CD4-positive, alpha-beta T cell (primary cell): ENCODE measurements at regions not wholly inside any gene's neighbourhood (a gene's known extent, or its start where the extent isn't known, plus 50 kb on each side); places are given as distances from the start of the nearest gene placed in this dataset.

Source experiments
- ATAC-seq: fragments of 200-7000 bp; cut with Tn5 transposase; one replicate; pipeline ENCODE4 v1.10.0; 2022; ENCODE audit warnings: mild to moderate bottlenecking; ENCODE audit not compliant: poor library complexity
- CTCF ChIA-PET: fragments of 350-600 bp; sonication (Branson Sonifier 250); formaldehyde crosslinking; loops from one replicate; lab custom pipeline; 2021; ENCODE audit warnings: antibody characterized with exemption, inconsistent platforms; lab: Charles Lee
- POLR2A ChIA-PET: fragments of 350-600 bp; sonication (Branson Sonifier 250); formaldehyde crosslinking; loops from one replicate; lab custom pipeline; 2021; ENCODE audit warnings: antibody characterized with exemption, inconsistent platforms; lab: Charles Lee
- DNase-seq, 14 experiments: peaks; one replicate each; pipeline ENCODE4 v3.0.0-alpha.2; 2013 to 2020; ENCODE audit warnings: mixed read lengths in 2 of 14
- H3K27ac ChIP-seq, 2 donors: one replicate each; pipeline versions ENCODE4 v1.5.1 to v1.7.0; 2013; ENCODE audit warnings: low read length in 2 of 2, low read depth in 1 of 2, mild to moderate bottlenecking in 1 of 2
- H3K27me3 ChIP-seq, 2 experiments: 1 replicate in 1 of 2; 2 replicates in 1 of 2; pipeline versions ENCODE4 v1.6.1 to v1.7.0; 2013; ENCODE audit warnings: low read length in 2 of 2, control low read depth in 1 of 2, mild to moderate bottlenecking in 1 of 2, moderate library complexity in 1 of 2; ENCODE audit not compliant: insufficient read depth in 2 of 2, control insufficient read depth in 1 of 2
- H3K36me3 ChIP-seq: one replicate; pipeline ENCODE4 v1.6.1; 2013; ENCODE audit warnings: low read length, control low read depth; ENCODE audit not compliant: insufficient read depth
- H3K4me1 ChIP-seq: one replicate; pipeline ENCODE4 v1.6.1; 2013; ENCODE audit warnings: low read length, control low read depth; ENCODE audit not compliant: insufficient read depth
- H3K4me3 ChIP-seq: one replicate; pipeline ENCODE4 v1.5.1; 2013; ENCODE audit warnings: mild to moderate bottlenecking, low read length, moderate library complexity
- H3K9me3 ChIP-seq, 2 experiments: 1 replicate in 1 of 2; 2 replicates in 1 of 2; pipeline versions ENCODE4 v1.6.1 to v1.7.0; 2013; ENCODE audit warnings: low read length in 2 of 2, mild to moderate bottlenecking in 2 of 2, control low read depth in 1 of 2, moderate library complexity in 1 of 2; ENCODE audit not compliant: control insufficient read depth in 1 of 2, insufficient read depth in 1 of 2
- H3K27ac Mint-ChIP-seq: one replicate; pipeline ENCODE4 v1.8.0; 2020; ENCODE audit warnings: mixed read lengths
- H3K27me3 Mint-ChIP-seq: one replicate; pipeline ENCODE4 v1.8.0; 2021; ENCODE audit warnings: mixed read lengths
- H3K36me3 Mint-ChIP-seq: one replicate; pipeline ENCODE4 v1.8.0; 2021; ENCODE audit warnings: low read depth, mixed read lengths
- H3K4me1 Mint-ChIP-seq: one replicate; pipeline ENCODE4 v1.8.0; 2021; ENCODE audit warnings: low read depth, mixed read lengths
- H3K4me3 Mint-ChIP-seq: one replicate; pipeline ENCODE4 v1.8.0; 2020; ENCODE audit warnings: mild to moderate bottlenecking, mixed read lengths
- H3K9me3 Mint-ChIP-seq: one replicate; pipeline ENCODE4 v1.8.0; 2020; ENCODE audit warnings: mixed read lengths
- CTCF ChIP-seq: fragments of 200-600 bp; IDR thresholded peaks from one replicate; pipeline ENCODE4 v1.8.0; 2022; ENCODE audit warnings: antibody characterized with exemption, mild to moderate bottlenecking
- intact Hi-C, 2 experiments: fragments of 100-400 bp; cut with DNase I in 1 of 2; cut with micrococcal nuclease in 1 of 2; formaldehyde crosslinking; loops; one replicate each; pipeline versions ENCODE4 v1.15.1 to v1.9.0; 2023 to 2025; cut with DNase I, micrococcal nuclease

- H3K4me1 Mint-ChIP-seq, result no peaks in the 10 kb centered on the region
- Histone ChIP-seq H3K4me1 (no peaks in the 10 kb centered on the region), H3K4me3 (no peak overlapping the region), H3K36me3 (no peaks in the 10 kb centered on the region), H3K27ac (no peak overlapping the region), H3K9me3 (peaks cover 0 to 3% of the 10 kb centered on the region in 2 experiments), H3K27me3 (no peaks in the 10 kb centered on the region)
- H3K36me3 Mint-ChIP-seq, result no peaks in the 10 kb centered on the region
- no peak overlapping the region for H3K4me3 Mint-ChIP-seq
- H3K9me3 Mint-ChIP-seq, result no peaks in the 10 kb centered on the region
- ATAC-seq (no peak), DNase-seq (no peak)
- H3K27ac Mint-ChIP-seq, result no peak overlapping the region
- intact Hi-C loops, result no loop called here
- no peak for TF ChIP-seq CTCF
- no peaks in the 10 kb centered on the region for H3K27me3 Mint-ChIP-seq
- ChIA-PET CTCF (no interaction called here), POLR2A (no interaction called here)
These were observed 466.2 kb downstream of the FBXO15 start for GRCh38 chr18:73681398-73681797.

GRCh38 chr18:73679941-73680712 is 467.5 kb downstream of the FBXO15 start:
- no peak for TF ChIP-seq CTCF
- Histone ChIP-seq H3K27me3 (no peaks in the 10 kb centered on the region), H3K4me1 (no peaks in the 10 kb centered on the region), H3K36me3 (no peaks in the 10 kb centered on the region), H3K27ac (no peak overlapping the region), H3K9me3 (peaks cover 0 to 3% of the 10 kb centered on the region in 2 experiments), H3K4me3 (no peak overlapping the region)
- intact Hi-C loops, result no loop called here
- no peak for DNase-seq
- ChIA-PET CTCF (no interaction called here), POLR2A (no interaction called here)
- Mint-ChIP-seq H3K4me3 (no peak overlapping the region), H3K27me3 (no peaks in the 10 kb centered on the region), H3K9me3 (no peaks in the 10 kb centered on the region), H3K27ac (no peak overlapping the region), H3K36me3 (no peaks in the 10 kb centered on the region), H3K4me1 (no peaks in the 10 kb centered on the region)
- ATAC-seq, result no peak

GRCh38 chr18:73677450-73677849 is 470.2 kb downstream of the FBXO15 start:
- H3K9me3 Mint-ChIP-seq, result no peaks in the 10 kb centered on the region
- no peaks in the 10 kb centered on the region for H3K27me3 ChIP-seq
- no peak for DNase-seq
- ATAC-seq, result no peak
- no peak overlapping the region for H3K4me3 Mint-ChIP-seq
- no peaks in the 10 kb centered on the region for H3K27me3 Mint-ChIP-seq
- ChIA-PET CTCF (no interaction called here), POLR2A (no interaction called here)
- no peaks in the 10 kb centered on the region for H3K9me3 ChIP-seq
- no peak for TF ChIP-seq CTCF
- intact Hi-C loops, result no loop called here
- H3K36me3 ChIP-seq, result no peaks in the 10 kb centered on the region
- no peaks in the 10 kb centered on the region for H3K4me1 Mint-ChIP-seq
- no peak overlapping the region for H3K27ac ChIP-seq
- H3K4me3 ChIP-seq, result no peak overlapping the region
- no peak overlapping the region for H3K27ac Mint-ChIP-seq
- H3K4me1 ChIP-seq, result no peaks in the 10 kb centered on the region
- no peaks in the 10 kb centered on the region for H3K36me3 Mint-ChIP-seq
